ENCODE measurements at regions not wholly inside any gene's neighbourhood (a gene's known extent, or its start where the extent isn't known, plus 50 kb on each side); places are given as distances from the start of the nearest gene placed in this dataset.
"Not testable (repeated sequence)": the region's sequence is repeated elsewhere in the genome, so short reads cannot be mapped to it uniquely, and the experiment has no call there.

DNA sequence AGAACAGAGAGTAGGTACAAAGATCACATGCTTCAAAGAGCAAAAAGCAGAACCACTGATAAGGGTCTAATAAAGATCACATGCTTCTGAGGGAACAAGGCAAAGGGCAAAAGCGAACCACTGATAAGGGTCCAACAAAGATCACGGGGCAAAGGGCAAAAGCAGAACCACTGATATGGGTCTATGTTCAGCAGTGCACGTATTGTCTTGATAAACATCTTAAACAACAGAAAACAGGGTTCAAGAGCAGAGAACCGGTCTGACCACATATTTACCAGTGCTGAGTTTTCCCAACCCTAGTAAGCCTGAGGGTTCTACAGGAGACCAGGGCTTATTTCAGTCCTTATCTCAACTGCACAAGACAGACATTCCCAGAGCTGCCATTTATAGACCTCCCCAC, 362.7 kb upstream of the ATXN7L3B start:
- not testable (repeated sequence) for H3K27ac Mint-ChIP-seq, H3K4me1 Mint-ChIP-seq, H3K4me3 Mint-ChIP-seq, DNase-seq, H3K27me3 Mint-ChIP-seq, ATAC-seq
- H3K9me3 Mint-ChIP-seq, result peaks cover 6 to 34% of the 10 kb centered on the region in 2 donors

GRCh38 chr12:74185360-74185759, 352.3 kb upstream of the ATXN7L3B start:
- no peaks in the 10 kb centered on the region for H3K4me1 Mint-ChIP-seq
- H3K9me3 Mint-ChIP-seq, result peaks cover 0 to 4% of the 10 kb centered on the region in 2 donors
- H3K27me3 Mint-ChIP-seq, result no peaks in the 10 kb centered on the region
- no peak for DNase-seq
- no peak for ATAC-seq
- H3K27ac Mint-ChIP-seq, result no peak overlapping the region
- no peak overlapping the region for H3K4me3 Mint-ChIP-seq

GRCh38 chr12:74193191-74193590, 344.4 kb upstream of the ATXN7L3B start:
- Mint-ChIP-seq H3K27me3 (no peaks in the 10 kb centered on the region), H3K27ac (no peak overlapping the region), H3K4me3 (no peak overlapping the region), H3K9me3 (no peaks in the 10 kb centered on the region), H3K4me1 (no peaks in the 10 kb centered on the region)
- ATAC-seq (no peak), DNase-seq (no peak)

GRCh38 chr12:74204236-74204635, 333.4 kb upstream of the ATXN7L3B start:
- peaks cover 9 to 17% of the 10 kb centered on the region in 2 donors for H3K9me3 Mint-ChIP-seq
- DNase-seq (no peak), ATAC-seq (no peak)
- H3K27ac Mint-ChIP-seq, result no peak overlapping the region
- no peak overlapping the region for H3K4me3 Mint-ChIP-seq
- no peaks in the 10 kb centered on the region for H3K27me3 Mint-ChIP-seq
- H3K4me1 Mint-ChIP-seq, result no peaks in the 10 kb centered on the region

DNA sequence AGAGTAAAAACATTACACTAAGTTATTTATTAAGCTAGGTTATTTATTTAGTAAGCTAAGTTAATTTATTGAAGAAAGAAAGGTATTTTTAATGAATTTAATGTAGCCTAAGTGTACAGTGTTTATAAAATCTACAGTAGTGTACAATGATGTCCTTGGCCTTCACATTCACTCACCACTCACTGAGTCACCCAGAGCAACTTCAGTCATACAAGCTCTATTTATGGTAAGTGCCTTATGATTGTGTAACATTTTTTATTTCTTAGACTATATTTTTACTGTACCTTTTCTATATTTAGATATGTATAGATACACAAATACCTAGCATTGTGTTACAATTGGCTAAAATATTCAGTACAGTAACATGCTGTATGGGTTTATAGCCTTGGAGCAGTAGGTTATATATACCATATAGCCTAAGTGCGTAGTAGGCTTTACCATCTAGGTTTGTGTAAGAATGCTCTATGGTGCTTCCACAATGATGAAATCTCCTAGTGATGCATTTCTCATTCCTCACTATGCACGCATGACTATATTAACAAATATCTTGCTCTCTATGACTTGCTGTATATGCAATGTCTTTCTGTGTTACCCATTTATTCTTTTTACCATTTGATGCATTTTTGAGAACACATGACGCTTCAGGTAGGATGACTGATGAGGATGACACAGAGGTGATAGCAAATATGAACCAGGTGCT, 309.6 kb upstream of the ATXN7L3B start:
- no peak overlapping the region for H3K4me3 Mint-ChIP-seq
- H3K9me3 Mint-ChIP-seq, result no peaks in the 10 kb centered on the region
- no peaks in the 10 kb centered on the region for H3K27me3 Mint-ChIP-seq
- H3K4me1 Mint-ChIP-seq, result no peaks in the 10 kb centered on the region
- ATAC-seq (no peak), DNase-seq (no peak)
- H3K27ac Mint-ChIP-seq, result no peak overlapping the region

DNA sequence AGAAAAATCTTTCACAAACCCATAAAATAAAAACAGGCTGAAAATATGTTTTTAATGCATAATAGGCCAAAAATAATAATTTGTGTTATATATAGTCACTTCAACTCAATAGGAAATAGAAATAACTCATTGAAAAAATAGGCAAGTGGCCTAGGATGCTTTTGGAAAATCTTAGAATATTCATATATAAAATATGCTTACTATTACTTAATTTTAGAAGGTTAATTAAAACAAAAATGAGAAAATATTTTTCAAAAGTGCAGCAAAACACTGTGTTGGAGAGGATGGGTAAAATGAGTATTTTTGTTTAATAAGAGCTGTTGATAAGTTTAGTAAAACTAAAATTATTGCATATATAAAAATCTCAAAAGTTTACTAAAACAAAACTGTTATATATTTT, 308.0 kb upstream of the ATXN7L3B start:
- Mint-ChIP-seq H3K4me1 (no peaks in the 10 kb centered on the region), H3K4me3 (no peak overlapping the region), H3K27me3 (no peaks in the 10 kb centered on the region), H3K9me3 (peaks cover 0 to 11% of the 10 kb centered on the region in 2 donors), H3K27ac (no peak overlapping the region)
- DNase-seq, result no peak
- ATAC-seq, result no peak

DNA sequence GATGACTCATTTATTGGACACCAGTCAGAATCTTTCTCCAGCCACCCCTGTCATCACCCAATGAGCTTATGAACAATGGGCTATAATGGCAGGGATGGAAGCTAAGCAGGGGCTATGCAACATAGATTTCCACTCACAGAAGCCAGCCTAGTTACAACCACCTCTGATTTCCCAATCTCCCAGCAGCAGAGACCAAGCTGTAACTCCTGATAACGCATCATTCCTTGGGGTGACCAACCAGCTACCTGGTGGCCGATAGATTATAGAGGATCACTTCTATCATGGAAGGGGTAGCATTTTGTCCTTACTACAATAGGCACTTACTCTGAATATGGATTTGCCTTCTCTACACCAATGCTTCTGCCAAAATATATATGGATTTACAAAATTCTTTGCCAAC, 302.3 kb upstream of the ATXN7L3B start:
- Mint-ChIP-seq H3K27me3 (no peaks in the 10 kb centered on the region), H3K4me1 (no peaks in the 10 kb centered on the region), H3K9me3 (peaks cover 6 to 37% of the 10 kb centered on the region in 2 donors), H3K27ac (no peak overlapping the region), H3K4me3 (no peak overlapping the region)
- ATAC-seq, result no peak
- no peak for DNase-seq

- DNase-seq (no peak), ATAC-seq (no peak)
- no peak overlapping the region for H3K4me3 Mint-ChIP-seq
- H3K27ac Mint-ChIP-seq, result no peak overlapping the region
- H3K9me3 Mint-ChIP-seq, result peaks cover 6 to 20% of the 10 kb centered on the region in 2 donors
- H3K4me1 Mint-ChIP-seq, result no peaks in the 10 kb centered on the region
- H3K27me3 Mint-ChIP-seq, result no peaks in the 10 kb centered on the region
Observed at GRCh38 chr12:74241341-74241740, 296.3 kb upstream of the ATXN7L3B start.

GRCh38 chr12:74242088-74242487, 295.5 kb upstream of the ATXN7L3B start:
- Mint-ChIP-seq H3K4me3 (no peak overlapping the region), H3K4me1 (no peaks in the 10 kb centered on the region), H3K27ac (no peak overlapping the region), H3K9me3 (peaks cover 6 to 20% of the 10 kb centered on the region in 2 donors), H3K27me3 (no peaks in the 10 kb centered on the region)
- DNase-seq (no peak), ATAC-seq (no peak)

DNA sequence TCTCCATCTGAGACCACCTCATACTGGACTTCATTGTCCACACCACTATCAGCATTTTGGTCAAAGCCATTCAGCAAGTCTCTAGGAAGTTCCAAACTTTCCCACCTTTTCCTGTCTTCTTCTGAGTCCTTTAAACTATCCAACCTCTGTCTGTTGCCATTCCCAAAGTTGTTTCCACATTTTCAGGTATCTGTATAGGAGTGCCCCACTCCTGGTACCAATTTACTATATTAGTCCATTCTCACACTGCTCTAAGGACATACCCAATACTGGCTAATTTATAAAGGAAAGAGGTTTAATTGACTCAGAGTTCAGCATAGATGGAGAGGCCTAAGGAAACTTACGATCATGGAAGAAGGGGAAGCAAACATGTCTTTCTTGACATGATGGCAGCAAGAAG, 292.2 kb upstream of the ATXN7L3B start:
- Mint-ChIP-seq H3K4me3 (no peak overlapping the region), H3K4me1 (no peaks in the 10 kb centered on the region), H3K27ac (no peak overlapping the region), H3K27me3 (no peaks in the 10 kb centered on the region), H3K9me3 (peaks cover 0 to 7% of the 10 kb centered on the region in 2 donors)
- DNase-seq, result no peak
- ATAC-seq, result no peak

DNA sequence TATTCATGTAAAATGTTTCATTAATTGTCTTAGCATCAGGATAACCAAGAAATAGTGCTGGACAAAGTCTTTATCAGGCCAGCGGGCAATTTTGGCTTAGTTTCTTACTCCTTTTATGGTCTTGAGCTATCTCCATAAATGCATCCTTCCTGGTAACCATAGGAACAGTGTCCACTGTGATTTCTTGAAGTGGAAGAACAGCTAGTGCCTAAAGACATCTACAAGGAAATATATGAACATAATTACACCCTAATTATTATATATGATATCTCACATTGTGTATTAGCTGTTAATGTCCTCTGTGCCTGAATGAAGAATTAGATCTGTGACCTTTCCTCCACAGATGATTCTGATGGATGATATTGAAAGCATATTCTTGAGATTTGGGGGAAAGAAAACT, 286.7 kb upstream of the ATXN7L3B start:
- H3K4me3 Mint-ChIP-seq, result no peak overlapping the region
- H3K4me1 Mint-ChIP-seq, result no peaks in the 10 kb centered on the region
- DNase-seq, result no peak
- ATAC-seq, result no peak
- H3K27ac Mint-ChIP-seq, result no peak overlapping the region
- H3K9me3 Mint-ChIP-seq, result peaks cover 4 to 8% of the 10 kb centered on the region in 2 donors
- no peaks in the 10 kb centered on the region for H3K27me3 Mint-ChIP-seq

GRCh38 chr12:74253826-74254225, 283.8 kb upstream of the ATXN7L3B start:
- not testable (repeated sequence) for H3K27ac Mint-ChIP-seq, H3K27me3 Mint-ChIP-seq, H3K4me3 Mint-ChIP-seq, H3K9me3 Mint-ChIP-seq, H3K4me1 Mint-ChIP-seq, ATAC-seq, DNase-seq

DNA sequence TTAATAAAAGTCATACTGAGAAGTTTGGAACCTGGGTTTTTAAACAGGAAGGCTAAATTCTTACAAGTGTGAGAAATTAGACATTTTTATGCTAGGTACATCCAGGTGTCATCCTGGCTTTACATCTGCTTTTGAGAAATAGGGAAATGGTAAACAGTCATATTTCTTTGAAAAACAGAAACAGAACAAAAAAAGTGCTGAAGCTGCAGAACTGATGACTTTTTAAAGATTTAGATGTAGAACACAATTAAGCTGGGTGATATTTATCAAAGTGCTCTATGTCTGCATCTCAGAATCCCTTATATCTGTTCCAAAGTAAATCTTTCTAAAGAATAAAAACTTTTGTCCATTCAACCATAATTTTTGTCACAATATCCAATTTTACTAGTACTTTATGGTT, 282.9 kb upstream of the ATXN7L3B start:
- Mint-ChIP-seq H3K27ac (no peak overlapping the region), H3K27me3 (no peaks in the 10 kb centered on the region), H3K4me1 (no peaks in the 10 kb centered on the region), H3K4me3 (no peak overlapping the region), H3K9me3 (peaks cover 4 to 8% of the 10 kb centered on the region in 2 donors)
- DNase-seq (no peak), ATAC-seq (no peak)

DNA sequence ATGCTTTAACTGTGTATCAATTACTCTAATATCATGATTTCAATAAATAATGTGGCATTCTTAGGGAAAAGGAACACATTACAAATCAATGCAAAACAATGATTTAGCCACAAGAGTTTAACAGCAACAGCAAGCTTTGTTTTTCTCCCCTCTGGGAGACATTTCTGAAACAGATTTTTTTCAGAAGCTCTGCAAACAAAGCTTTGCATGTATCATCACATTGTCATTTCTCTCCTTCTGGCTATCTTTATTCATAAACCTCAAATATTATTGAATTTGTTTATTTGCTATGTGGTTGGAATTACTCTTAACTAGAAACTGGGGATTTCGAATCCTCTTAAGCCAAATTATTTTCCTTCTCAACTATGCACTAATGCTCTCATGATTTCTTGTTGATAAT, 278.4 kb upstream of the ATXN7L3B start:
- Mint-ChIP-seq H3K4me3 (no peak overlapping the region), H3K4me1 (no peaks in the 10 kb centered on the region), H3K27me3 (no peaks in the 10 kb centered on the region), H3K27ac (no peak overlapping the region), H3K9me3 (peaks cover 0 to under 1% of the 10 kb centered on the region in 2 donors)
- DNase-seq (no peak), ATAC-seq (no peak)

DNA sequence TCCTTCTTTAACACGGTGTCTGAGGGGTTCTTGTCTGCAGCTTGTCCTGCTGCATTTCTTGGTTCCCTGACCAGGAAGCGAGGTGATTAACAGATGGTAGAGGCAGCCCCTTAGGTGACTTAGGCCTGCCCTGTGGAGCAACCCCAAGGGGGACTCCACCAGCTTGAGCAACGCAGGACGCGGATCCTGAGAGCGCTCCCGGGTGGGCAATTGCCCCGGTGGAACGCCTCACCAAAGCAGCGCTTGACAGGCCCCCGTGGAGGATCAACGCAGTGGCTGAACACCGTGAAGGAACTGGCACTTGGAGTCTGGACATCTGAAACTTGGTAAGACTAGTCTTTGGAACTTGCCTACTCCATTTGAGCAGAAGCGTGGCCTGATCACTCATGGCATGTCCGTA, 272.9 kb upstream of the ATXN7L3B start:
- ATAC-seq, result no peak
- no peak for DNase-seq
- Mint-ChIP-seq H3K27ac (no peak overlapping the region), H3K27me3 (no peaks in the 10 kb centered on the region), H3K4me1 (no peaks in the 10 kb centered on the region), H3K9me3 (peaks cover 5 to 16% of the 10 kb centered on the region in 2 donors), H3K4me3 (no peak overlapping the region)

- not testable (repeated sequence) for DNase-seq, H3K27ac Mint-ChIP-seq, H3K4me1 Mint-ChIP-seq, H3K4me3 Mint-ChIP-seq, ATAC-seq, H3K27me3 Mint-ChIP-seq
- peaks cover 5 to 16% of the 10 kb centered on the region in 2 donors for H3K9me3 Mint-ChIP-seq
Observed at GRCh38 chr12:74269355-74269754, 268.3 kb upstream of the ATXN7L3B start.

DNA sequence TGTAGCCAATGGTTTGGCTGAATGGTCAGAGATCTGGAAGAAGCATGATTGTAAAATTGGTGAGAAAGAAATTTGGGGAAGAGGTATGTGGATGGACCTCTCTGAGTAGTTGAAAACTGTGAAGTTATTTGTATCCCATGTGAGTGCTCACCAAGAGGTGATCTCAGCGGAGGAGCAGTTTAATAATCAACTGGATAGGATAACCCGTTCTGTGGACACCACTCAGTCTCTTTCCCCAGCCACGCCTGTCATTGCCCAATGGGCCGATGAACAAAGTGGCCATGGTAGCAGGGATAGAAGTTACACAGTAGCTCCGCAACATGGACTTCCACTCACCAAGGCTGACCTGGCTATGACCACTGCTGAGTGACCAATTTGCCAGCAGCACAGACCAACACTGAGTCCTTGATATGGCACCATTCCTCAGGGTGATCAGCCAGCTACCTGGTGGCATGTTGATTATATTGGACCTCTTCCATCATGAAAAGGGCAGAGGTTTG, 257.4 kb upstream of the ATXN7L3B start:
- ATAC-seq, result no peak
- Mint-ChIP-seq H3K27ac (no peak overlapping the region), H3K27me3 (no peaks in the 10 kb centered on the region), H3K4me1 (no peaks in the 10 kb centered on the region), H3K4me3 (no peak overlapping the region), H3K9me3 (peaks cover 13 to 16% of the 10 kb centered on the region in 2 donors)
- no peak for DNase-seq

Data from stimulated activated naive CD8-positive, alpha-beta T cell treated with anti-CD3 and anti-CD28 coated beads, Interleukin-15, amount 100 ng/mL, for 72 hours (primary cell).